NCI-H524 (cell line): ENCODE measurements at regions not wholly inside any gene's neighbourhood (a gene's known extent, or its start where the extent isn't known, plus 50 kb on each side); places are given as distances from the start of the nearest gene placed in this dataset.
"Not testable (repeated sequence)": the region's sequence is repeated elsewhere in the genome, so short reads cannot be mapped to it uniquely, and the experiment has no call there.

Source experiments
- DNase-seq, 2 experiments: peaks; one replicate each; lab custom pipeline; 2025; lab: John Stamatoyannopoulos, UW

DNA sequence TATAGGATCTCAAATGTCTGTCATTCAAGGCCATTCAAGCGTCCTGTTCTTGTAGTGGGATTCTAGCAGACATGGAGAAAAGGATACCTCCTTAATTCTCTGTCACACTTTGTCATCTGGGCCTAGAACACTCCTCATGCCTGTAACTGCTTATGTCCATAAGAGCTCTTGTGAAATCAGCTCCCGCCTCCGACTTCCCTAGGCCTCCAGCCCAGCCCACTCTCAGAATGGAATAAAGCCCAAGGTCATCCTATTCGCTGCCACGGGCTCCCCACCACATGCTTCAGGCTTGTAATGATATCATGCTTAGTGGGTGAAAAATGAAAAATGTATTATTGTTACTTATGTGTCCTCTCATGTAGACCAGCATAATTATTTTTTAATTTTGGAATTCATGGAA, 632.5 kb downstream of the ISL1 start:
- DNase-seq: no peak

DNA sequence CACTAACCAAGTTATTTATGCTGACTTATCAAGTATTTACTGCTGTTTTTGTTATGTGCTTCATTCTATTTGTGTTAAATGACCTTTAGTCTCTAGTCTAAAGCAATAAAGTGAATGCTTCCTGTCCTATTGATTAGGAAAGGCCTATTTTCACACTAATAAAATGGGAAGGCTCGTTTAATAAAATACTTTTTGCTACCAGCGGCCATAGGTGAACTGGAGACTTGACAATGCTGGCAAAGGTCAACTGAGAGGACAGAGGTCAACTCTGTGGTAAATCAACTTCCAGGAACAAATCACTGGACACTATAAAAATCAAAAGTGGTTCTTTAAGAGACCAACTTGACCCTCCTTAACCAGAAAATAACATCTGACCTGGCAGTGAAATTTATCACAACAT, 634.3 kb downstream of the ISL1 start:
- no peak for DNase-seq

DNA sequence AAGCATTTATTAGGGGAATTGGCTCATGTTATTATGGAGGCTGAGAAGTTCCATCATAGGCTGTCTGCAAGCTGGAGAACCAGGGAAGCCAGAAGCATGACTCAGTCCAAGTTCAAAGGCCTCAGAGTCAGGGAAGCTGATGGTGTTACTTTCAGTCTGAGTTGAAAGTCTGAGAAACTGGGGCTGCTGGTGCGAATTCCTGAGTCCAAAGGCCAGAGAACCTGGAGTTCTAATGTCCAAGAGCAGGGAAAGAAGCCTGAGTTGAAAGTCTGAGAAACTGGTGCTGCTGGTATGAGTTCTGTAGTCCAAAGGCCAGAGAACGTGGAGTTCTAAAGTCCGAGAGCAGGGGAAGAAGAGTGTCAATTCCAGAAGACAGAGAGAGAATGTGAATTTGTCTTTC, 641.1 kb downstream of the ISL1 start:
- no peak for DNase-seq

DNA sequence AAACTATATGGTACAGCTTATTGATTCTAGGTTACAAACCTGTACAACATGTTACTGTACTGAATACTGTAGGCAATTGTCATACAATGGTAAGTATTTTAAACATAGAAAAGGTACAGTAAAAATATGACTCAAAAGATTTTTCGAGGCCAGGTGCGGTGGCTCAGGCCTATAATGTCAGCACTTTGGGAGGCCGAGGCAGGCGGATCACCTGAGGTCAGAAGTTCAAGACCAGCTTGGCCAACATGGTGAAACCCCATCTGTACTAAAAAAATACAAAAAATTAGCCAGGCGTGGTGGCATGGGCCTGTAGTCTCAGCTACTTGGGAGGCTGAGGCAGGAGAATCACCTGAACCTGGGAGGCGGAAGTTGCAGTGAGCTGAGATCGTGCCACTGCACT, 646.6 kb downstream of the ISL1 start:
- DNase-seq: not testable (repeated sequence)

DNA sequence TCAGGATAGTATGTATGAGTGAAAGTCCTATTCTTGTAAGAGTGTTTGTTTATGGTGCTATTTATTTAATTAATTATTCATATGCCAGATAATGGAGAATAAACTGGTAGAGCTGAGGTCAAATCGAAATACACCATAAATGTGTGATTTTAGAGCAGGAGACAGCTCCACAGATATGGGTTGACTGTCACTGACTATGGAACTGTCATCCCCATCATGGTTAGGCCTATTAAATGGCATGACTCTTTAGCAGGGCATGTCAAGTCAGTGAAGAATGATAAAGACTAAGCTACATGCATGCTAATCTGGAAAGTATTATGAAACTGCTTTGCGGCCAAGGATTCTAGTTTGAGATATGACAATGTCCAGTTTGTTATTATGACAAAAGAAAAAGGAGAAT, 658.6 kb downstream of the ISL1 start:
- DNase-seq: no peak

DNA sequence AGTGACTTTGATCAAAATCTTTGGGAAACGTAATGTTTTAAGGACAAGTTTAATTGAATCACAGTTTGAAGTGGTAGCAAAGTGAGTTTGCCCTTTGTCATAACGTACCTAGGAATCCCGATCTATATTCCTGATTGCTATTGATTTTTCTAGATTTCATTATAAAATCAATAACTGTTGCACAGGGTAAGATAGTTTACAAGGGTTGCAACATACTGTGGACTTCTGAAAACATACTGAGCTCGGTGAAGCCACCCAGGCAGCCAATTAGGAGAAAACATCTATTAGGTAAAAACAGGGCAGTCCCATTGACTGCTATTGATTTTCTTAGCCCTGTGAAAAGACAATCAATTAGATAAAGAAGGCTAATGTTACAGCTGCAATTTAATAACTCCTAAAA, 659.9 kb downstream of the ISL1 start:
- DNase-seq: no peak

DNA sequence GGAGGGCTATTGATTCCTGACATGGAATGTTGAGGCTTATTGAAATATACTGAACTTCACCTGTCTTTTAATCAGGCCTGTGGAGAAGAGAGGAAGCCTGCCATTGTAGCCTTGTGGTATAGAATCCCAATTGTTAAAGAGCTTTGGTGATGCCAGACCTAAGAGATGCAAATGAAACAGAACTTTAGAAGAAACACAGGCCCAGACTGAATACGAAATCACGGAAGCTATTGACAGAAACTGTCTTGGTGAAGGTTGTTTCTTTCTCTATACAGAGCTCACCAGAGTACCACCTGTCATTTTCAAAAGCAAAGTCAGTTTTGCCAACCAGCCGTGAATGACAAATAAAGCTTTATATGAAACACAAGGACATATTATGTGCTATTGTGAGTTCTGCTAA, 660.3 kb downstream of the ISL1 start:
- no peak for DNase-seq

DNA sequence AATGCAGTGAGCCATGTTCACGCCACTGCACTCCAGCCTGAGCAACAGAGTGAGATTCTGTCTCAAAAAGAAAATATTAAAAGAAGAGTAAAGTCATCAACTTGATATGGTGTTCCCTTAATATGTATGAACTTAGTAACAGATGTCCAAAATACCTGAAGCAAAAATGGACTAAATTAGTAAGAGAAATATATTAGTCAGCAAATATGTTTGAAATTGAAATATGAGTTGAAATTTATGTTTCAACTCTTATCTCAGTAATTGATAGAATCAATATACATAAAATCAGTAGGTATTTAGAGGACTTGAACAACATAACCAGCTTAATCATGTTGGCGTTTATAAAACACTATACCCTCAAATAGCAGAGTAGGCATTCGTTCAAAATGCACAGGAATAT, 668.5 kb downstream of the ISL1 start:
- no peak for DNase-seq

DNA sequence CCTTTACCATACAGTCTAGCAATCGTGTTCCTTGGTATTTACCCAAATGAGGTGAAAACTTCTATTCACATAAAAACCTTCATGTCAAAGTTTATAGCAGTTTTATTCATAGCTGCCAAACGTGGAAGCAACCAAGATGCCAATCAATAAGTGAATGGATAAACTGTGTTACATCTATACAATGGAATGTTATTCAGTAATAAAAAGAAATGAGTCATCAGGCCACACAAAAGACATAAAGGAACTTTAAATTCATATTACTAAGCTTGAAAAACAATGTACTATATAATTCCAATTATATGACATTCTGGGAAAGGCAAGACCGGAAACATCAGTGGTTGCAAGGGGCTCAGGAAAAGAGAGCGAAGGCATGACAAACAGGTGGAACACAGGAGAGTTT, 679.9 kb downstream of the ISL1 start:
- no peak for DNase-seq

DNA sequence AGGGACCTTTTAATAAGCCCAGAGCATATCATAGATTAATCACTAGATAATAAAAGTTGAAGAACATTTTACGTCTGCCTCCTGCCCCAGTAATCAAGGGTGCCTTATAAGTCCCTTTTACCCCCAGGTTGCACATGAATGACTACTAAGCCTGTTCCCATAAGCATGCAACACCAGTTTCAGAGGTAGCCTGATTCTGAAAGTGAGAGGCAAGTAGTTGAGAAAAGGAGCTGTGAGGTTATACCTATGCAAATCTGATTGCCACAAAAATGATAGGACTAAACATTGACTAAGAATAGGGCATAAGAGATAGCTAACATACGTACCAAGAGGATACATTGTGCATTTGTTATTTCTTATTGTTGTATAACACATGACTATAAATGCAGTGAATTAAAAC, 681.9 kb downstream of the ISL1 start:
- no peak for DNase-seq

DNA sequence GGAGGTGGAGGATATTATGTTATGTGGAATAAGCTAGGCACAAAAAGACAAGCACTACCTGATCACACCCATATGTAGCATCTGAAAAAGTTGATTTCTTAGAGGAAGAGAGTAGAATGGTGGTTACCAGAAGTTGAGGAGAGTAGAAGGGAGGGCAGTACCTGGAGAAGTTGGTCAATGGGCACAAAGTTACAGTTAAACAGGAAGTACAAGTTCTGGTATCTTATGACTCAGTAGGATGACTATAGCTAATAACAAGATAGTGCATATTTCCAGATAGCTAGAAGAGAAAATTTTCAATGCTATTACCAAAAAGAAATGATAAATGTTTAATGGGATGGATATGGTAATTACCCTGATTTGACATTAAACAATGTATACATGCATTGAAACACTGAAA, 686.7 kb downstream of the ISL1 start:
- DNase-seq: no peak

DNA sequence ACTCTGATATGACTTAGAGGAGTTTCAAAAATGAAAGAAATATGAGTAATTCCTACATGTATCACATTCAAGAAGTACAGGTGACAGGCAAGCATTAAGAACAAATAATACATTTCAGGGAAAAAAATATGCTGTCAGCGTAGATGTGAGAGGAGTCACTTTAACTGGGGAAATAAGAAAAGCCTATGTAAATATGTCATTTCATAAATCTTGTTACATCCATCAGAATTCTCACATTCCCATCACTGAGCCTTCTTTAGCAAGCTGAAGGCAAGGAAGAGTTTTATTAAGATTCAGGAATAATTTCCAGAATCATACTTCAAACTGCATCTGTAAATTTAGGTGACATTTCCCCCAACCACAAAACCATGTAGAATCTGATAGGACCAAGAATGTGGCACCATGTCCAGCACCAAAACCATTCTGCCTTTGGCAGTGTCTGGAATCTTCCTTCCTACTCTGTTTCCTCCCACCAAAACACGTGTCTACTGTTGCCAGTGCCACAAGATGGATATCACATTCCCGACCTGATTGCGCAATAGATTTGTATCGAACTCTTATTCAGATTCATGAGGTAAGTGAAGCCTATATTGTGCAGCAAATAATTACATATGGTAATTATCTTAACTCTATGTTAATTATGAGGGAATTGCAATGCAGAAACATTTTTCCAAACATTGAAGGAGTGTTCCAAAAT, 690.9 kb downstream of the ISL1 start:
- DNase-seq: no peak

DNA sequence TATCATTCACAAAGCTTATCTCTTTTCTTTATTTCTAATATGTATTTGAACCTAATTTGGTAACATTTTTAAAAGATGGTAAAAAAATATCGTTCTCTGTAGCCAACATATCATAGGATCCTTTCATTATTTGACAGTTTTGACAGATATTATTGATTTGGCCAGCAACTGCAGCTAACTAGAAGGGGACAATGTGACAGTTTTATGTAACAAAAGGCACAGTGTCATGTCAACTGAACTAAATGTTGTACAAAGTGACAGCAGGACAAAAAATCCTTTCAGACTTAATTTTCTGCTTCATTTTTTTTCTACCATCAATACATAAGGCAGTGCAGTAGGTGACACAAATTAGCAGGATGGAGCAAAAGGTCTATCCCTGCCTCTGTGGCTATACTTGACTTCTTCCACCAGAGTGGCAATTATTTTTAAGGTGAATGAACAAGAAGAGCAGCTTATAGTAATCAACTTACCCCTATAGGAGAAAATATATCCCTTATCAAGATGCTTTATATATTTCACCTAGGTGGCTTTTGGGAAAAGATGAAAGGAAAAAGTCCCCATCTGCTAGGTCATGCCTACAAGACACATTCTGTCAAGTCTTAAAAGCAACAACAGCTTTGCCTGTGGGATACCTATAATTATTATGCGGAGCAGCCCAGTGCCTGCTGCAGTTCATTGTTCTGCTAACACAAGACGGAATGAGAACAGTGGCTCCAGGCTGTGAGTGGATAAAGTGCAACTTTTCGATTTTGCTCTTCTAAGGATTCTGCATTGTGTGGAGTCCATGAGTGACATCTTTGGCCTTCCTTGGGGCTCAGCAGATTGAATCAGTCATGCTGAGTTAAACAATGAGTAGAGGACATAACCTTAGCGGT, 694.9 kb downstream of the ISL1 start:
- no peak for DNase-seq

DNA sequence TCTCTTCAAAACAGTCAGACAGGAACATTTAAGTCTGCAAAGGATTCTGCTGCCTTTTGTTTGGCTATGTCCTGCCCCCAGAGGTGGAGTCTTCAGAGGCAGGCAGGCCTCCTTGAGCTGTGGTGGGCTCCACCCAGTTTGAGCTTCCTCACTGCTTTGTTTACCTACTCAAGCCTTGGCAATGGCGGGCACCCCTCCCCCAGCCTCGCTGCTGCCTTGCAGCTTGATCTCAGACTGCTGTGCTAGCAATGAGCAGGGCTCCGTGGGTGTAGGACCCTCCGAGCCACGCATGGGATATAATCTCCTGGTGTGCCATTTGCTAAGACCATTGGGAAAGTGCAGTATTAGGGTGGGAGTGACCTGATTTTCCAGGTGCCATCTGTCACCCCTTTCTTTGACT, 685.4 kb upstream of the ITGA1 start:
- not testable (repeated sequence) for DNase-seq

DNA sequence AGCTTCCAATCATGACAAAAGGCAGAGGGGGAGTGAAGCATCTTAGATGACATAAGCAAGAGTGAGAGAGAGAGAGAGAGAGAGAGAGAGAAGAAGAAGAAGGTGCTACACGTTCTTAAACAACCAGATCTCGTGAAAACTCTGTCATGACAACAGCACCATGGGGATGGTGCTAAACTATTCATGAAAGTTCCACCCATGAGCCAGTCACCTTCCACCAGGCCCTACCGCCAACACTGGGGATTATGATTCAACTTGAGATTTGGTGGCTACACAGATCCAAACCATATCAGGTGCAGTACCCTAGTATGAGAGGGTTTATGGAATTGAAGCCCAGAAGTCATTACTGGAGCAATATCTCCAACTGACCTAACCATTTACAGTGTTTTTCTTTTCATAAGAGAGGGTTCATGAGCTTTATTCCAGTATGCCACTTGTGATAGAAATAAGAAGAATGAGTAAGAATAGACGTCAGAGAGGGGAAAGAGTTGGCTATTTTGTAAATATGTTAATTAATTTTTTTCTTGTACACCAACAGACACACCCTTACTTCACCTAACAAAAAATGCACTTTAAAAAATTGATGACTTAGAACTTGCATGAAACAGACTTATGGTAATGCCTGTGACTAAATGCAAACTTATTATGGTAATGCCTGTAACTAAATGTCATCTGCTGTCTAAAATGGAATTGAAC, 680.4 kb upstream of the ITGA1 start:
- no peak for DNase-seq

DNA sequence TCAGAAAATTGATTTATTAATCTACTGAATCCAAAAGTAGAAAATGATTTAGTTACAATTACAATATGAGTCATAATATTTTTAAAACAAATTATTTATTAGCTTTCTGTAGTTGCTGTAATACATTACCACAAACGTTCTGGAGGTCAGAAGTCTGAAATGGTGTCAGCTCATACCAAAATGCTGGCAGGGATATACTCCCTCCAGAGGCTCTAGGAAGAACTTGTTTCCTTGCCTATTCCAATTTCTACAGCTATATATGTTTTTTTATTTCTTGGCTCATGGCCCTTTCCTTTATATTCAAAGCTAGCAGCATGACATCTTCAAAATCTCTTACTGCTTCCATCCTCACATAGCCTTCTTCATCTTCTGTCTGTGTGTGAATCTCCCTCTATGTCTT, 667.9 kb upstream of the ITGA1 start:
- DNase-seq: no peak

DNA sequence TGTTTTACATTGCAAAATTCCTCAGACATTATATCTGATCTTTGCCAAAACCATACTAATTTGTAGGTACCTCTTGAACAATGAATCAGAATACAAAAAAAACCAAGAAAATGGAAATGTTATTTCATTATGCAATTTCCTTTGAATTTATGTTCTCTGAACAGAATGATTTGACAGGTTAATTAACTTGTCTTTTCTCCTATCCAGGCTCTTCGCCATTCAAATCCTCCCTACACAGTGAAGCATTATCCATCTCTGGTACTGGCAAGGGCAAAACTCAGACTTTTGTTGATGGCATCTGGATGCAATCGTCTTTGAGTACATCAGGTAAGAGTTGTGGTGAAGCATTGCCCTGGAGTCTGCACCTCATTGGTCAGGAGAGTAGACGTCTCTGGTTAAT, 655.7 kb upstream of the ITGA1 start:
- DNase-seq: no peak

DNA sequence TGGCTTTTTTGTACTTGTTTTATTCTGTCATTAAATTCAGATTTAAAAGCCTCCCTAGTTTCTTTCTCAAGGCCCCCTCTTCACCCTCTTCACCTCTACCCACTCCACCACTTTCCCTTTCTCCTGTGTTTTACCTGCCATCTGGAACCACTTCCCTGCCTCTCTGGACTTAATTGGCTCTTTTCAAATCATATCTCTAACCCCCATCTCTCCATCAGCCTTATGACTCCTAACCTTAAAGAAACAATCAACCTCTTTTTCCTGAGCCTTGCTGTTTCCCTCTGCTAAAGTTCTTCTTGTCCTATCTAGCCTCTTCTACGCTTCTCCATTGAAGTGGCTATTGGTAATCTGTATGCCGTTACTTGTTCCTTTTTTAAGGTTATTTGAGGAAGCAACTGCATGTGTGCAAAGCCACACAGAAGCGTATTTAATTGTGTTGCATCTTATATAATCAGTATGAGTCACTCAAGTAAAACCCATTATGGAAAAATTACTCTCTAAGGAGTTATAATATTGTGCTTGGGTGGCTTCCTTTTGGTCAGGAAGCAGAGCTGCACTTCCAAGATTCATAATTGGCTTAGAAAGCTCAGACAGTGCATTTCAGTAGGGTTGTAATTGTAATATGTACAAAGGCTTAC, 653.6 kb upstream of the ITGA1 start:
- DNase-seq: peak; percentile 90 to 94

DNA sequence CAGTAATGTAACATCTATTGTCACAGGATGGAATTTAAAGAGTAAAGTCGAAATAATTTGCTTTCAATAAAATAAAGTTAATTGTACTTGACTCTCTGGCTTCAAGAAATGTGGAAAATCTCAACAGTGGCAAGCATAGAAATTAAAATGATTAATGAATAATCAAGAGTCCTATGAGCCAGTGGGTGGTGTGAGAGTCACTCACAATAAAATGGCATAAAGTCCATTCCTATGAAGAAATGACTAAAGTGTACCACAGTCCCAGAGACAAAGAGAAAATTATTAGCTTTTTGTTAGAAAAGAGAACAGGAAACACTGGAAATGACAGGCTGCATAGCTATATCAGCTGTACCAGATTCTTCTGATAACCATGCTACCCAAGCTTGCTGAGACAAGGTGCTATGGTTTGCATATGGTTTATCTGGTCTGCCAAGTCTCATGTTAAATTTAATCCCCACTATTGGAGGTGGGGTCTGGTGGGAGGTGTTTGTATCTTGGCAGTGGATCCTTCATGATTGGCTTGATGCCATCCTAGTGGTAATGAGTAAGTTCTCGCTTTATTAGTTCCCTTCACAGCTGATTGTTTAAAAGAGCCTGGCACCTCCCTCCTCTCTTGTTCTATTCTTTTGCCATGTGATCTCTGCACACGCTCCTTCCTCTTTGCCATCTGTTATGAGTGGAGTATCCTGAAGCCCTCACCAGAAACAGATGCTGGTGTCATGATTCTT, 647.7 kb upstream of the ITGA1 start:
- DNase-seq: peak; percentile 93 to 97

DNA sequence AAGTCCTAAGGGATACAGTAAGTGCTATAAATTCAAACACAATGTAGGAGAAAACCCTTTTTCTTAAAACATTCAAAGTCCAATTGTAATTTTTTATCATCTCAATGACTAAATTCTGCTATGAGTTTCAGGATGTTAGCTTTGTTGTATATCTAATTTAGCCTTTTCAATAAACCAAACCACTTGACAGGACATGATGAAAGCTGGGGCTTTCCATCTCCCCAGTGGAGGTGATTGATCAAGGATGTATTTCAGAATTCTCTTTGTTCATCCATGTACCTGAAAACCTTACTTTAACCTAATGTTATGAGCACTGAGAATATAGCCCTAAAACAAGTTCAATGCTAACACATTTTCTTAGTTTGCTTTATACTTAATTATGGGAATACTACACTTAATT, 639.0 kb upstream of the ITGA1 start:
- no peak for DNase-seq

DNA sequence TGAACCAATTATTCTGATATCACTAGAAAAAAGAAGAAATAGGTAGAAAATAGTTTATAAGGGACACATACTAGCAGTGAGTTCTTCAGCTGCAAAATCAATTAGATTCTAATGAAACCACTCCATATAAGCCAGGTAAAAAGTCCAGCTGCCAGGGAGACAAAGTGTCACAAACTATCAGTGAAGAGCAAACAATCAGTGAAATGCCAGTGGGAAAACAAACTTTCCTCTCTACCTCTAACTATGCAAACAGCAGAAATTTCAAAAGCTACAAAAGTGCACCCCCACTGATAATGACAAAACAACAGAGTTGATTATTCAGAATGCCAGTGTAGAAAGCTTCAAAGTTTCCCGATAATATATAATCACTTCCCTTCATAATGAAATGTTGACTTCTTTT, 637.2 kb upstream of the ITGA1 start:
- DNase-seq: no peak

DNA sequence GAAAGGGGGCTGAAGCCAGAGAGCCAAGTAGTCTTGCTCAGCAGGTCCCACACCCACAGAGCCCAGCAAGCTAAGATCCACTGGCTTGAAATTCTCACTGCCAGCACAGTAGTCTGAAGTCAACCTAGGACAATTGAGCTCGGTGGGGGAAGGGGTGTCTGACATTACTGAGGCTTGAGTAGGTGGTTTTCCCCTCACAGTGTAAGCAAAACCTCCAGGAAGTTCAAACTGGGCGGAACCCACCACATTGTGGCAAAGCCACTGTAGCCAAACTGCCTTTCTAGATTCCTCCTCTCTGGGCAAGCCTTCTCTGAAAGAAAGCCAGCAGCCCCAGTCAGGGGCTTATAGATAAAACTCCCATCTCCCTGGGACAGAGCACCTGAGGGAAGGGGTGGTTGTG, 630.9 kb upstream of the ITGA1 start:
- DNase-seq: not testable (repeated sequence)
